Activated T-helper 1 cell treated with anti-CD3 and anti-CD28 coated beads, Interleukin-2, amount 50 U/mL, for 16 hours (primary cell): ENCODE measurements at regions not wholly inside any gene's neighbourhood (a gene's known extent, or its start where the extent isn't known, plus 50 kb on each side); places are given as distances from the start of the nearest gene placed in this dataset.
"Not testable (repeated sequence)": the region's sequence is repeated elsewhere in the genome, so short reads cannot be mapped to it uniquely, and the experiment has no call there.

ENCODE experiments used
- DNase-seq, 2 donors: peaks; one replicate each; pipeline ENCODE4 v3.0.0-alpha.2; 2020; ENCODE audit warnings: low read depth in 1 of 2, low spot score in 1 of 2

DNA sequence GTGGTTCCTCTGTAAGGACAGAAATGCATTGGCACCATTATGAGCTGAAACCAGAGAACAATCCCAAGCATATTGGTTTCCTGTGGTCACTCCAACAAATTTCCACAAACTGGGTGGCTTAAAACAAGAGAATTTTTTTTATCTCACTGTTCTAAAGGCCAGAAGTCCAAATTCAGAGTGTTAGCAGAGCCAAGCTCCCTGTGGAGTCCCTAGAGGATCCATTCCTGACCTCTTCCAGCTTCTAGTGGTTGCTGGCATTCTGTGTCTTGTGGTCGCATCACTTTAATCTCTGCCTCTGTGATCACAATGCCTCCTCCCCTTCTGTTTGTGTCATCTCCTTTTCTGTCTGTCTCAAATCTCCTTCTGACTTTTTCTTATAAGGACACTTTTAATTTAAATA lies 380.3 kb downstream of the NYAP2 start:
- DNase-seq: no peak

DNA sequence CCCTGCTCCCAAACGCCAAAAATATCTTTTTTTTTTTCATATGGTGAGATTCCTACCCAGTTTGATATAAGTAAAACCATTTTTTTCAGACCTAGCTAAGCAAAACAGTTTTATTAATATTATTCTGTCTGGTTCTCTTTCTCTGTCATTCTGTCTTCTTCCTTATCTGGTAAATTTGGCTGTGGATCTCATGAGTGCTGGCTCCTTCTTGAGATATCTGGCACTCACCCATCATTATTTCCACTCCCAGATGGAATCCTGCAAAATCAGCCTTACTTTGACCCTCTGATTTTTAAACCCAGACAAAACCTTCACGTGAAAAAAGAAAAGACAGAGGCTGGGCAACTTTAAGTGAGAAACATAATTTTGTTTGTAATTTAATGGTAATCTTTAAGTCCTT lies 373.6 kb downstream of the NYAP2 start:
- DNase-seq: no peak

DNA sequence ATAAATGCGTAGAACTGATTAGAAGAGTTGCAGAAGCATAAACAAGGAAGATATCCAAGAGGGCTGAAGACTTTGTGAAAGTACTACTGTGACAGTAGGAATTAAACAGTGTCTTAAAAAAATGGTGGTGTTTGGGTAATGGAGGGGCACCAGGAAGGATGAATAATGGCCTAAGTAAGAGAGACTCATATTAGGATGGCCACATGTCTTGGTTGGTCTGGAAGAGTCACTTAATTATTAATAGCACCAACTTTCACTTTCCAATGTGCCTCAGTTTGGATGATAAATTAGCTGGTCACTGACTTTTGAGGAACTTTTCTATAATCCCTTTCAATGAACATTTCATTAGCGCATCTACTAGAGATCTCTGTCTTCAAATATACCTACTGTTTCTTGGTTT lies 372.2 kb downstream of the NYAP2 start:
- no peak for DNase-seq

DNA sequence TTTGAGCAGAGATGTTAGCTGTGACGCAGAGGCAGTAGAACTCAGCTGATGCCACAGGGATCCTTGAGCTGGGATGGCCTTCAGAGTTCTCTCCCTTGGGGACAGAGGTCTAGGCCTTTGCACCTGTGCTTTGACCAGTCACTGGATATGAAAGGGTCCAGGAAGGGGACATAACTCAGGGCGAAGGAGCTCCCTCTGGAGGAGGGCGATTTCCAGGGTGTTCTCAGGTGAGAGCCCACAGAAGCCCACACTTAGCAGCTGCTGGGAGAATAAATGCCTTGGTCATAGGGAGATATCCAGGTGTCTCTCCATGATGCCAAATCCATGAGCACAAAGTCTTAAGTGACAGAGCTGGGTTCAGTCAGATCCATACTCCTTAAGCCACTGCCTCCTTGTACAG lies 369.2 kb downstream of the NYAP2 start:
- DNase-seq: no peak

DNA sequence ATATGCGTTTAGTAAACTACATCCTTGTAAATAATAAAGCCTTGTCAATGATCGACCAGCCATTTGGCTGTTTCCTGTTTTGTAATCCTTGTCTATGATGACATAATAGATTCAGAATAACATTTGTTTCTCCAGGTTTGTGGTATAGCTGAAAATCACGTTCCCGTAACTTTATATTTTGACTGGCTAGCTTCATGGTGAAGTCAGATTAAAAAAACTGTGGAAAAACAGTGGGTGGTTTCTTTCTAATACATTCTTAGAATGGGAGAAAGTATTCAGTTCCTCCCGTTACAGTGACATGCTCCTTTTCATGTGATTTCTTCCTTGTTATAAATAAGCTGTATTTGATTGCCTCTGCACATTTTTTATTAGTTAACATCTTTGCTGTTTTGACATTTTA lies 366.9 kb downstream of the NYAP2 start:
- no peak for DNase-seq

DNA sequence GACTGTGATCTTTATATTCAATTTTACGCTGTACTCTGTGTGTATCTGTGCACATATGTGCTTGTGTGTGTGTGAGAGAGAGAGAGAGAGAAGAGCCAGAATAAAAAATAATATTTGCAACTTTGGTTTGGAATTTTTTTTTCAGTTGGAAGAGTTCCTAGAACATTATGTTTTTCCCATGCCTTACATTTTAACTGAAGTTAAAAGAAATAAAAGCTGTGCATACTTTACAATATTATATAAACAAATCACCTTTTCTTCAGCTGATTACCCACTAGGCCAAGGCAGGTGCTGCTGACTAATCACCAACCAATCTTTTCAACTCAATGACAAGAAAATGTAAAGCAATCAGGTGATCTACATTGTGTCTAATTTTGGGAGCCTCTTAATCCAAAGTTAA lies 366.3 kb downstream of the NYAP2 start:
- DNase-seq: no peak

DNA sequence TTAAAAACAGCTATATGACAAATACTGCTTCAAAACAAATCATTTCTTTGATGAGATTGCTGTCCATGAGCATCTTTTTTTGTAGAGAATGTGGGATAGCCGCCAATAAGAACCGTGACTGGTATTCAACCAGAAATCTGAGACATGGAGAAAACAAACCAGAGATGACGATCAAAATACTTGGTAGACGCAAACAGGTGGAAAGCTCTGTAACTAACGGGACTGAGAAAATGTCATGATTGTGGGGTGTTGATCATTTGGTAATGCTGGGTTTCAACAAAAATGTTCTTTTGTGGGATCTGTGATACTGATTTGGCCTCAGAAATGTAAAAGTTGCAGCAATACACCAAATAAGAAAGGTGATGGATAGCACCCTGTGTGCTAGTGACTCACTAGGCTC lies 364.8 kb downstream of the NYAP2 start:
- no peak for DNase-seq

DNA sequence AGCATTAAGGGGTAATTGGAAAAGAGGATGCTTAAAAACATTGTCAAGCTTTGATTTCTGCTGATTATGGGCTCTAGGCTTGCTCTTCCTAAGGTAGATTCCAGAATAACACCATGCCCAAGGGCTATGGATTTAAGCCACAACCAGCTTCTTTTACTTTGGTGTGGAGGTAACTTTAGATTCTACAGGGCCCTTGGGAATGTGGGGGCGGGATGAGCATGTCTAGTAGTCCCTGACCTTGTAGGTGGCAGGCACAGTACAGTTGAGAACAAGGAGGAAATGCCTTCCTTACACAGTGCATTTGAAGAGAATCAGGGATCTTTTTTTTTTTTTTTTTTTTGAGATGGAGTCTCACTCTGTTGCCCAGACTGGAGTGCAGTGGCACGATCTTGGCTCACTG lies 364.2 kb downstream of the NYAP2 start:
- DNase-seq: no peak

DNA sequence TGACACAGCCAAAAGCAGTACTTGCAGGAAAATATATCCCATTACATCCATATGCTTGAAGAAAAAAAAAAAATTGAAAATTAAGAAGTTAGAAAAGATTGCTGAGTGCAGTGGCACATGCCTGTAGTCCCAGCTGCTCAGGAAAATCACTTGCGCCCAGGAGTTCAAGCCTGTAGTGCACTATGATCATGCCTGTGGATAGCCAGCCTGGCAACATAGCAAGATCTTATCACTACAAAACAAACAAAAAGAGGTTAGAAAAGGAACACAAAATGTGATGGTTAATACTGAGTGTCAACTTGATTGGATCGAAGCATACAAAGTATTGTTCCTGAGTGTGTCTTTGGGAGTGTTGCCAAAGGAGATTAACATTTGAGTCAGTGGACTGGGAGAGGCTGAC lies 361.9 kb downstream of the NYAP2 start:
- no peak for DNase-seq

DNA sequence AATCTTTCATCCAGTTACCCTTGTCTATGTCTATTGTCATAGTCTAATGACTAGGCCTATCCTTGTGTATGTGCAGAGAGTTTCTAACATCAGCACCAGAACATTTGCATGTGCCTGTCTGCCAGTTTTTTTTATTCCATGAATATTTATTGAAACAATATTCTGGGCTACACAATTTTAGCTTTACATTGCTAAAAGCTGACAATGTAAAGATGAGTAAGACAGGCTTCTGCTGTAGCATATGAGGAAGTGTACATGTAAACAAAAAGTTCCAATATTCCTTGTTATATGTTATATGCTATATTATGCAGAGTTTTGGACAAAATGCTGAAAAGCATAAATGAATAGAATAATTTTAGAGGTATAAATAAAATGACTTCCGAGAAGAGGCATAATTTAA lies 357.7 kb downstream of the NYAP2 start:
- no peak for DNase-seq

DNA sequence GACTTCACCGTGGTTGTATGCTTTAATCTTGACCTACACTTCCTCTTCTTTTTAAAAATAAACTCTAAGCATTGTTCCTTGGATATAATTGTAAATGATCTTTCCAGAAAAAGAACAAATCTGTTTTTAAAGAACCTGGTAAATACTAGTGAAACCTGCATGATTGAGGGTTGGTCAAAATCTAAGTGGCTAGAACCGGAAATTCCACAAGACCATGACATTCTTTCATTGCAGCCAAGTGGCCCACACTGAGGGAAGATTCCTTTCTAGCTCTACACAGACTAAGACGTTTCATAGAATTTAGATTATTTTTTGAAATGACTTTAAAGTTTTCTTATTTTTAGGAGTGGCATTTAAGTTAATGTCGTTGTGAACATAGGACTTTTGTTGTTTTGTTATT lies 356.7 kb downstream of the NYAP2 start:
- DNase-seq: no peak

DNA sequence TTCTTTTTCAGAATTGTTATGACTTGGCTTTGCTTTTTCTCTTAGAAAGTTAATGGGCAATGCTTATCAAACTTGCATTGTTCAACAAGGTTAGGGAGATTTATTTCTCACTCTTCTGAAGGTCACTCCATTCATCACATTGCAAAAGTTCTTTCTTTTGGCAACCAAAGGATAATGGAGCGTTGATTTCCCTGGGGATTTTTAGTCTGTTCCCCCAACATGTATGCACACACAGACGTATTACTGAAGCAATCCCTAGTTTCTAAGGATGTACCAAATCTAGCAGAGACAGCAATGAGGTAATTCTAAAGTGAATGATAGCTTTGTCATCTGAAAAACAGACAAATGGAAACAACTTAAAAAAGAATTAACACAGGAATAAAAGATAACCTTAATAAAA lies 349.1 kb downstream of the NYAP2 start:
- DNase-seq: no peak

DNA sequence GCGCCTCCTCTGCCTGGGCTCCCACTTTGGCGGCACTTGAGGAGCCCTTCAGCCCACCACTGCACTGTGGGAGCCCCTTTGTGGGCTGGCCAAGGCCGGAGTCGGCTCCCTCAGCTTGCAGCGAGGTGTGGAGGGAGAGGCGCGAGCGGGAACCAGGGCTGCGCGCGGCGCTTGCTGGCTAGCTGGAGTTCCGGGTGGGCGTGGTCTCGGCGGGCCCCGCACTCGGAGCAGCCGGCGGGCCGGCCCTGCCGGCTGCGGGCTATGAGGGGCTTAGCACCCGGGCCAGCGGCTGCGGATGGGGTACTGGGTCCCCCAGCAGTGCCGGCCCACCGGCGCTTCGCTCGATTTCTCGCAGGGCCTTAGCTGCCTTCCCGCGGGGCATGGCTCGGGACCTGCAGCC lies 344.5 kb downstream of the NYAP2 start:
- DNase-seq: not testable (repeated sequence)

DNA sequence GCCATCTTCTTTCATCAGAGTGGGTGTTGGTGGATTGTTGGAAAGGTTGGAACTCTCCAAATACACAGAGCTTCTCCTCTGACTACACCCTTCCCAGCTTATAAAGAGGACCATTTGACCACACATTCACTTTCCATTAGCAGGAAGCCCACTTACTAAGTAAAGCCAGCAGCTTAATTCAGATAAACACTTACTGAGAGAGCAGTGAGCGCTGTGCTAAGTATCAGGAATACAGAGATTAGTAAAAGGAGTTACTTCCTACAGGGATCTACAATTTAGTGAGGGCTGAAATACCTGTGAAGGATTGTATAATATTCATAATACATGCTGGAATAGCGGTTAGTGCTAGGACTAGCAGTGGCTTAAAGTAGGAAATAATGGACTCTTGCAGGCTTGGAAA lies 343.0 kb downstream of the NYAP2 start:
- DNase-seq: no peak

DNA sequence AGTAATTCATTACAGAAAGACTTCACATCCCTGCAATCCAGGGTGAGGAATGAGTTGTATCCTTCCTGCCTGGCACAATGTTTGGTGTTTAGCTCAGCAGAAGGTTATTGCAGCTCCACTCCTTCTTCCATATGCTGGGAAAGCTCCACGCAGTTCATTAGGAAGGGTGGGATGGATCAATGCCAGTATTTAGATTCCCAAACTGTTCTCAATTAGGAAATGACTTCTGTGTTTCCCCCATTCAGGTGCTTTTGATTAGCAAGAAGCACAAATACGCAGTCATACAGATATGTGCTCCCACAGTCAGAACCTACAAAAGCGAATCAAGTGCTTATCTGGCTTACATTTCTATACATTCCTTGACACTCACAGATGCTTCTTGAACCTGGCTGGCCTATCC lies 340.6 kb downstream of the NYAP2 start:
- no peak for DNase-seq

DNA sequence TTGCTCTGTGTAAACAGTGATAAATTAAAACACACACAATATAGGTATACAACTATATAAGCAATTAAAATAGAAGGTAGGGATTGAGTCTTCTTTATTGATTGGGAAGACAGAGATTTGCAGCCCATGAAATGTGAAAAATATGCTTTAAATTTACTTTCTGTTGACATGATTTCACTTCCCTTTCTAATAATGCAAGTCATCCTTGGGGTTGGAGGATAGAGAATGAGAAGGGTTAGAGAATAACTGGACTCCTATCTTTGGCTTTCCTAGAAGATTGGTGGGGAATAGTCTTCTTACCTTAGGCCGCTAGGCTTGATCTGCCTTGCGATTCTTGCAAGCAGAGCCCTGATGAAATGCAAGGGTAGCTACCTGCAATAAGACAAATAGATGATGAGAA lies 339.8 kb downstream of the NYAP2 start:
- DNase-seq: no peak

DNA sequence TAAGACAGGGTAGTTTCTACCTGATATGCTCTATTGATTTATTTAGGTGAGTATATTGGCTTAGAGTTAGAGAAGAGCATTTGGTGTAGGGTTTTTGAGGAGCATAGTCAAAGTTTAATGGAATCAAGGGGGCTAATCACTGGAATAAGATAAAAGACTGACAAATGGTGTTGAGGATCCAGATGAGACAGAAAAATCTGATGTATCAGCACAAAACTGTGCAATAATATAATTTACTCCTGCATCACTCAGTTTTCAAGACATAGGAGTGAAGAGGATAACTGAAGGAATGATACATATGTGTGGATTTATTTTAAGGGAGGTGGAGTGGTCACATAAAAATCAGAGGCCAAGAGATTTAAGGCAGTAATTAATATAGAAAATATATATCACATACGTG lies 339.2 kb downstream of the NYAP2 start:
- DNase-seq: no peak

DNA sequence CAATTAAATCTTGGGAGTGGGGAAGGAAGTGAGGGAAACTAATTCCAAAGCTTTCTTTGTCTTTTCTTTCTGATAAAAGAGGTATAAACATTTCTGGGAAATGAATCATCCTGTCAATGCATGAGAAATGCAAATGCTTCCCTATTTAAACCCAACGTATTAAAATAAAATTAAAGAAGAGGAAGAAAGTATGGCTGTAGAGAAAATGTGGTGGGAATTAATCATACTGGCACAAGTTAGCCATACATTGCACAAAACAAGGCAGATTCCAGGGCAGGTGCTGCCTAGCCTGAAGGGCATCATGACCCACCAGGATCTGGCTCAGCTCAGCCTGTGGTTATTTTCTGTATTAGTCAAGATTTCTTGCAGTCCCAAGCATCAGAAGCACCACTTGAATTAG lies 338.0 kb downstream of the NYAP2 start:
- DNase-seq: no peak

DNA sequence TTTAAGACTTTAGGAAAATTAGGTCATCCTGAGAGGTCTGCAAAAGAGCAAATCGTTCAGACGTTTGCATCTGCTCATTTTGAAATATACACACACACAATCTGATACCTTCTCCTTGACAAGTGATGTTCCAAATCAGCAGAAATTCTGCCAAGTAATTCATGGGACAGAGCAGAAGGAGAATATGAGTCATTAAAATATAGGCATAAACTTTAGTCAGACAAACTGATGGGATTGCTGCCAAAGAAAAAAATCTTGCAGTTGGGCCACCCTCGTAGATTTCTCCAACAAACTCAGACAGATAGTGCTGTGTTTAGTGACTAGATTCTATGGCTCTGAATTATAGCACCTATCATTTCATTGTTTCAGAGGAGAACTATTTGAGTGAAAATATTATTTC lies 336.3 kb downstream of the NYAP2 start:
- no peak for DNase-seq

DNA sequence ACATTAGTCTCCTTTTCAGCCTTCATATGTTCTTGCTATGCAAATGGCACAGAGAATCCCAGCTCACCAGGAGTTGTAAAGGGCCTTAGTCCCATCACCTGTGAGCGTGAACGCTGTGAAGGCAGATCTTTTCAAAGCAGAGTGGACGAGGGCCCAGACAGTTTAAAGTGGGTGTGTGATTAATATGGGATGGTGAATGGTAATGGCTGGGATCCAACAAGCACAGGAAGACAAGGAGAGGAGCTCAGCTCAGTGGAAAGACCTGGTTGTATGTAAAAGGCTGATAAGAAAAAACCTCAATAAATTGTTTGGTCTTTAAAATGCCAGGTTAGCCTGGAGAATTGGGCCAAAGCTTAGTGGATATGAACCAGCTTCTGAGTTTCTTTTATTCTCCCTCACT lies 326.2 kb downstream of the NYAP2 start:
- DNase-seq: no peak
